ENCODE measurements at regions not wholly inside any gene's neighbourhood (a gene's known extent, or its start where the extent isn't known, plus 50 kb on each side); places are given as distances from the start of the nearest gene placed in this dataset.
"Not testable (repeated sequence)": the region's sequence is repeated elsewhere in the genome, so short reads cannot be mapped to it uniquely, and the experiment has no call there.

DNA sequence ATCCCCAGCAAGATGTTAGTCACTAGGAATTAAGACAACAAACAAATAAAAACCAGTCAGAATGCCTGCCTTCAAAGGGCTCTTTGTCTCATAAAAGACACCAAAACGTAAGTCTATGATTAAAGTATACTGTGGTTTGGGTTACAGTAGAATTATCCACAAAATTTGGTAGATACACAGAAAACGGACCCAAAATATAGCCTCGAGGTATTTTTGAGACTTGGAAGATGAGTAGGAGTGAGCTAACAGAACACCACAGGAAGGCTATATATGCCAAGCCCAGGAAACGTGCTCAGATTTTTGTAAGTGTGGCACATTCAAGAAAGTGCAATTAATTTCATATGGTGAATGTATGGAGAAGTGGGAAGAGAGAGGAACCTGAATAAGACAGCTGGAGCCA lies 831.4 kb downstream of the CDH11 start:
- Histone ChIP-seq H3K9me3 (no peaks in the 10 kb centered on the region), H3K4me2 (no peak overlapping the region), H3K36me3 (no peaks in the 10 kb centered on the region), H3K9ac (no peak overlapping the region), H3K4me1 (no peaks in the 10 kb centered on the region), H3K4me3 (no peak overlapping the region), H3K27me3 (no peaks in the 10 kb centered on the region), H4K20me1 (no peaks in the 10 kb centered on the region), H3K27ac (no peak overlapping the region)
- no peak for TF ChIP-seq Cebpa-rat (IDR thresholded peaks at IDR 0.05)

DNA sequence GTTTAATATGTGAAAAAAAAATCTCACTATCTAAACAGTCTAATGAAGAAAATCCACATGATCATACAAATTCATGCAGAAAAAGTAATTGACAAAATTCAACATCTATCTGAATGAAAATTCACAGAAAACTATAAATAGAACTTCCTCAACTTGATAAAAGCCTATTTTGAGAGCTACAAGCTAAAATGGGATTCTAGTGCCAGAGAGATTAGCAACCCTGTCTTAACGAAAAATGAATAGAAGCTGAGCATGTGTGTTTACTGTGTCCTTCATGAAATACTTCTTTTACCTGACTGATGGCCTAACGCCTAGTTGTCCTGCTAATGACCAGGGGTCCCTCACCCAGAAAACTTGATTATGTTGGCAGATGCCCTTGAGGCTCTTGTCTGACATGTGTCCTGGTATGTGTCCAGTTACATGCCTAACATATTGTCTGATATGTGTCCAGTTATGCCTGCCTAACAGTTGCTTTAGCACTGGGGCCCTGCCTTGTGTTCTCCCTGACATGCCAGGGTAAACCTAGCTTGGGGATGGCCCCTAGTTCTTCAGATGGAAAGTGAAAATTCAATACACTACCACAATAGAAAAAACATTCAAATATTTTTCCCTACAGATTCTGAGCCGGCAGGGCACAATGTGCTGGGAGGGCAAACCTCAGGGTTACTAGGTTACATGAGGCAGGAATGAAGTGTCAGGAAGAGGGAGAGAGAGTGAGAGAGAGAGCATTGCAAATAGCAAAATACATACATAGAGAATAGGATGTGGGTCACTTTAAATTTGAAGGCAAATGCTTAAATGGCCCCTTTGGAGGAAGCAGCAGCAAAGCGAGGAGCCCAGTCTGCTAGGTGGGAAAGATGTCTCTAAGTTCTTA lies 834.0 kb downstream of the CDH11 start:
- TF ChIP-seq Cebpa-rat (IDR thresholded peaks at IDR 0.05) = no peak
- H3K4me3 ChIP-seq = no peak overlapping the region
- no peak overlapping the region for H3K27ac ChIP-seq
- H3K9ac ChIP-seq = no peak overlapping the region
- no peaks in the 10 kb centered on the region for H3K4me1 ChIP-seq
- H3K36me3 ChIP-seq = no peaks in the 10 kb centered on the region
- no peaks in the 10 kb centered on the region for H3K27me3 ChIP-seq
- no peaks in the 10 kb centered on the region for H3K9me3 ChIP-seq
- H3K4me2 ChIP-seq = no peak overlapping the region
- no peaks in the 10 kb centered on the region for H4K20me1 ChIP-seq

DNA sequence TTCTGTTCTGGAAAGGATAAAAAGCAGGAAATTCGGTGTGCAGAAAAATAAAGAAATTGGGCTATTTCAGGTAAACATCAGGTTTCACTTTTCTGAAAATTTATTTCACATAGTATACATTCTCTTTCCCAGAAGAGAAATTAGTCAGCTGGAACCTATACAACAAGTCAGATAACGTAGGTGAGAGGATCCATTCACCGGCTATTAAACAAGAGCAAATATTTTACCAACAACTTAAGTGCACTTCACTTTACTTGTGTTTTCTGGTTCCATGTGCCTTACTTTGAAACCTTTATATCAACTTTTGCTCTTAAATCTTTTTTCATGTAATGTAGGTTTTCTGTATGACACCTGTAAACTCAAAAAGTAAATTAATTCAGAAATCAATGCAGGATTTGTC lies 839.7 kb downstream of the CDH11 start:
- Histone ChIP-seq H3K36me3 (no peaks in the 10 kb centered on the region), H3K4me3 (no peak overlapping the region), H3K4me1 (no peaks in the 10 kb centered on the region), H3K27me3 (no peaks in the 10 kb centered on the region), H3K9me3 (peaks cover 4% of the 10 kb centered on the region; the same call in 1 of the 2 replicates), H3K4me2 (no peak overlapping the region), H3K9ac (no peak overlapping the region), H4K20me1 (no peaks in the 10 kb centered on the region), H3K27ac (no peak overlapping the region)
- no peak for TF ChIP-seq Cebpa-rat (IDR thresholded peaks at IDR 0.05)

DNA sequence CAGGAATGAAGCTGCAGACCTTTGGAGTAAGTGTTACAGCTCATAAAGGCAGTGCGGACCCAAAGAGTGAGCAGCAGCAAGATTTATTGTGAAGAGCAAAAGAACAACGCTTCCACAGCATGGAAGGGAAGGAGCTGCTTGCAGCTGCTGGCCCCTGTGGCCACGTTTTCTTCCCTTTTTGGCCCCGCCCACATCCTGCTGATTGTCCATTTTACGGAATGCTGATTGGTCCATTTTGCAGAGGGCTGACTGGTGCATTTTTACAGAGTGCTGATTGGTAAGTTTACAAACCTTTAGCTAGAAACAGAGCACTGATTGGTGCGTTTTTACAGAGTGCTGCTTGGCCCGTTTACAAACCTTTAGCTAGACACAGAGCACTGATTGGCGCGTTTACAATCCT lies 841.5 kb downstream of the CDH11 start:
- no peak for TF ChIP-seq Cebpa-rat (IDR thresholded peaks at IDR 0.05)

DNA sequence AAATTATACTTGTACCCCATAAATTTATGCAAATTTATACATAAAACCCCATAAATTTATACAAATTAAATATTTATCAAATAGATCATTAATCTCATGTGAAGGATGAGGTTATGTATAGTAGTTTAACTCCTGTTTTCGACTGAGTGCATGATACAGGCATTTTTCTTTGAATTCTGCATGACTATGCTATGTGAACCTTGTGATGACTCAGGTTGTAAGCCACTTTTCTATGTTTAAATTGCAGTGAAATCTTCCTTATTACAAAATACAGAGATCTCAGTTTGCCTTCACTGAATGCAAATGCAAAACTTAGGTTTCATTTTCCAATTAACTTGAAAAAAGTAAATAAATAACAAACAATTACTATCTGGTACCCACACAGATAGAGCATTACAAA lies 843.7 kb downstream of the CDH11 start:
- no peak overlapping the region for H3K27ac ChIP-seq
- no peaks in the 10 kb centered on the region for H4K20me1 ChIP-seq
- no peaks in the 10 kb centered on the region for H3K27me3 ChIP-seq
- no peaks in the 10 kb centered on the region for H3K36me3 ChIP-seq
- H3K4me1 ChIP-seq = no peaks in the 10 kb centered on the region
- TF ChIP-seq Cebpa-rat (IDR thresholded peaks at IDR 0.05) = no peak
- no peak overlapping the region for H3K9ac ChIP-seq
- no peak overlapping the region for H3K4me3 ChIP-seq
- no peak overlapping the region for H3K4me2 ChIP-seq
- H3K9me3 ChIP-seq = peaks cover 4% of the 10 kb centered on the region; the same call in 1 of the 2 replicates

More for the DNA sequence above, 841.5 kb downstream of the CDH11 start:
- no peak overlapping the region for H3K4me3 ChIP-seq
- H3K36me3 ChIP-seq = no peaks in the 10 kb centered on the region
- no peak overlapping the region for H3K9ac ChIP-seq
- peaks cover 4% of the 10 kb centered on the region; the same call in 1 of the 2 replicates for H3K9me3 ChIP-seq
- H4K20me1 ChIP-seq = no peaks in the 10 kb centered on the region
- H3K4me1 ChIP-seq = no peaks in the 10 kb centered on the region
- no peak overlapping the region for H3K27ac ChIP-seq
- H3K4me2 ChIP-seq = no peak overlapping the region
- no peaks in the 10 kb centered on the region for H3K27me3 ChIP-seq

DNA sequence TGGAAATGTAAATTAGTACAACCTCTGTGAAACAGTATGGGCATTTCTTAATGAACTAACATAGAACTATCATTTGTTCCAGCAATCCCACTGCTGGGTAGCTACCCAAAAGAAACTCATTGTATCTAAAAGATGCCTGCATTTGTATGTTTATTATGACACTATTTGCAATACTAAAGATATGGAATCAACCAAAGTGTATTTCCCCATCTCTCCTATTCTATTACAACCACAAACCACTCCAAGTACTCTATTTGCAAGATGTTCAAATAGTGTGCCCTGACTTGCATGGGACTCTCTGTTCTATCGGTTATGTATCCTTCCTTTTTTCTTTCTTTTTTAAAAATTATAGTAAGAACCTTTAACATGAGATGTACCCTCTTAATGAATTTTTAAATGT lies 845.2 kb downstream of the CDH11 start:
- no peaks in the 10 kb centered on the region for H3K36me3 ChIP-seq
- H3K4me3 ChIP-seq = no peak overlapping the region
- no peak for TF ChIP-seq Cebpa-rat (IDR thresholded peaks at IDR 0.05)
- H3K4me2 ChIP-seq = no peak overlapping the region
- no peak overlapping the region for H3K9ac ChIP-seq
- H3K27me3 ChIP-seq = no peaks in the 10 kb centered on the region
- no peaks in the 10 kb centered on the region for H4K20me1 ChIP-seq
- H3K4me1 ChIP-seq = no peaks in the 10 kb centered on the region
- H3K9me3 ChIP-seq = peaks cover 4% of the 10 kb centered on the region; the same call in 1 of the 2 replicates
- no peak overlapping the region for H3K27ac ChIP-seq

DNA sequence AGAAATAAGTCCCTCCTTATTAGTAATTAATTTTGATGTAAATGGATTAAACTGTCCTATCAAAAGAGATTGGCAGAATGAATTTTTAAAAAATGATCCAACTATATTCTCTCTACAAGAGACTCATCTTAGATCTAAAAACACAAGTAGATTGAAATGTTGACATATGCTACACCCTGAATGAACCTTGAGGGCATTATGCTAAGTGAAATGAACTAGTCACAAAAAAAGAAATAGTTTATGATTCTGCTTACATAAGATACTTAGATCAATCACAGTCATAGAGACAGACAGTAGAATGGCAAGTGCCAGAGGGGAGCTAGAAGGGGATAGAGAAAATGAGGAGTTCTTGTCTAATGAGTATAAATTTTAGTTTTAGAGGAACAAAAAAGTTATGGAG lies 849.8 kb downstream of the CDH11 start:
- Histone ChIP-seq H4K20me1 (no peaks in the 10 kb centered on the region), H3K27me3 (no peaks in the 10 kb centered on the region), H3K9ac (no peak overlapping the region), H3K4me2 (no peak overlapping the region), H3K4me1 (no peaks in the 10 kb centered on the region), H3K9me3 (no peaks in the 10 kb centered on the region), H3K4me3 (no peak overlapping the region), H3K27ac (no peak overlapping the region), H3K36me3 (no peaks in the 10 kb centered on the region)
- TF ChIP-seq Cebpa-rat (IDR thresholded peaks at IDR 0.05) = no peak

DNA sequence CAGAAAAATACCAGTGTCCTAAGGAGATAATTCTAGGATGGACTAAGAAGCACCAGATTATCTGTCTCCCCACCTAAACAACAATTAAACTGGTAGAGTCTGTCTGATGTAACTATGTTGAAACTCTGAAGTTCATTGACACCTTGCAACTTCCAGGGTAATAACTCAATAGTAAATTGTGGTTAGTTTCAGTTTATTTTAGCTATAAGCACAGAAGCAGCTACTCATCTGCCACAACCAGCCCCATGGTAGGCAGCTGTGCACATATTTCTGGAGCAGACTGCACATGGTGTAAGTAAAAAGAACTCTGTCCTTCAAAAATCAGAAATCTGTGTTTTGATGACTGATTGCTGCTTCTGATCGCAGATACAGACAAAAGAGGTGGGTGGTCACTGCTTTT lies 852.1 kb downstream of the CDH11 start:
- Histone ChIP-seq H3K27ac (no peak overlapping the region), H3K27me3 (no peaks in the 10 kb centered on the region), H3K9ac (no peak overlapping the region), H3K4me3 (no peak overlapping the region), H3K4me2 (no peak overlapping the region), H3K4me1 (no peaks in the 10 kb centered on the region), H3K36me3 (no peaks in the 10 kb centered on the region), H4K20me1 (no peaks in the 10 kb centered on the region), H3K9me3 (no peaks in the 10 kb centered on the region)
- no peak for TF ChIP-seq Cebpa-rat (IDR thresholded peaks at IDR 0.05)

DNA sequence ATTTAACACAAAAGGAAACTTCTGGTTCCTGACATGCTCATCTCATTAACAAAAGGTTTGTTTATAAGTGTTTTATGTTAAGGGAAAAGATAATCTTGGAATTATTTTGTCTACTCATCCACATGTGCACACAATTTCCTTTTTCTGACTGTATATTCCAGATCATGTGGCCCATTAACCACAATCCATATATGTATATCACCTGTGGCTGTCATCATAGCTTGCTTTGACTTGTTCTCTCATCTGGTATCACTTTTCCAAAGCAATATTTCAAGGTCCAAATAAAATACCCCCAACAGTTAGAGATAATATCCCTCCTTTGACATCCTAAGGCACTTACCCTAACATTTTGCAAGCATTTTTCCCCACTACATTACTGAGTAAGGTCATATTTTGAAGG lies 856.1 kb downstream of the CDH11 start:
- no peak for TF ChIP-seq Cebpa-rat (IDR thresholded peaks at IDR 0.05)
- Histone ChIP-seq H3K4me3 (no peak overlapping the region), H3K27ac (no peak overlapping the region), H3K9me3 (no peaks in the 10 kb centered on the region), H3K27me3 (no peaks in the 10 kb centered on the region), H3K36me3 (no peaks in the 10 kb centered on the region), H4K20me1 (no peaks in the 10 kb centered on the region), H3K9ac (no peak overlapping the region), H3K4me1 (no peaks in the 10 kb centered on the region), H3K4me2 (no peak overlapping the region)

DNA sequence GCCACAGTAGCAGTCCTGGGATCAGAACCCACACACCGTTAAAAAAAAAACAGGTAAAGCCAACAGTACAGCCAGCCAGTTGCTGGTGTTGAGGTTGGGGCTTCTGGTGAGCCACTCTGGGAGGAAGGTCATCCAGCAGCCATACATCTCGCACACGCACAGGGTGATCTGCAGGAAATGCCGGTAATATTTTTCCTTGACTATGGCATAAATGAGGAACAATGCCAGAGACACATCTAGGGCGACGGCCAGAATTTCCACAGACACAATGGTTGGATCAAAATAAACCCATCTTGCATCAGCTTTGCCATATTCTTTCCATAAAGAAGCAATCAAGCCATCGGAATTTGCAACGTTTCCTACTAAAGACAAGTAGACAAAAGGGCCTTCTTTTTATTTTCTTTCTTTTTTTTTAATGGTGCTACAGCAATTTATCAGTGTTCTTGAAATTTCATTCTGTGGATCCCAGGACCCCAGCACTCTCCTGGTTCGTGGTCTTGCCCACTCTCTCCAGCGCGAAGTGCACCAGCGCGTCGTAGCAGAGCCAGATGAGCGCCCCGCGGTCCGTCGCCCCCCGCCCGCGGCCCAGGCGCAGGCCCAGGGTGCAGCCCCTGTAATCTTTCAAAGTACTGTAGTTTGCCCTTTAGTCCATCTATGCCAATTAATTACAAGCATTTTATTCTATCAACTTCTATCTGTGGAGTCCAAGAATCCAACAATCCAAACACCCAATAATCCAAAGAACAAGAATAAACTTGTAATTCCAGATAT lies 861.0 kb downstream of the CDH11 start:
- not testable (repeated sequence) for H3K4me1 ChIP-seq, H3K36me3 ChIP-seq, H4K20me1 ChIP-seq, H3K9me3 ChIP-seq, H3K27ac ChIP-seq, H3K27me3 ChIP-seq, H3K9ac ChIP-seq, H3K4me3 ChIP-seq, H3K4me2 ChIP-seq

All from BLaER1 (cell line).